ENCODE measurements at regions not wholly inside any gene's neighbourhood (a gene's known extent, or its start where the extent isn't known, plus 50 kb on each side); places are given as distances from the start of the nearest gene placed in this dataset.

- no peak for DNase-seq
- Histone ChIP-seq H3K36me3 (ENCODE audit: insufficient read depth, low read length) (no peaks in the 10 kb centered on the region), H3K9ac (ENCODE audit: low read depth, low read length) (no peak overlapping the region), H3K27ac (ENCODE audit: low read length) (no peak overlapping the region), H2AFZ (ENCODE audit: low read depth, low read length) (no peak overlapping the region), H3K27me3 (ENCODE audit: insufficient read depth, low read length, poor library complexity) (no peaks in the 10 kb centered on the region), H3K79me2 (ENCODE audit: insufficient read depth, low read length) (no peaks in the 10 kb centered on the region), H3K4me1 (ENCODE audit: insufficient read depth, low read length) (no peaks in the 10 kb centered on the region), H3K4me3 (ENCODE audit: low read depth in 1 of 2, low read length in 2 of 2) (no peak overlapping the region), H4K20me1 (ENCODE audit: insufficient read depth, low read length) (no peaks in the 10 kb centered on the region), H3K4me2 (ENCODE audit: insufficient read depth, low read length) (no peak overlapping the region), H3K9me3 (ENCODE audit: insufficient read depth, low read length, severe bottlenecking) (no peaks in the 10 kb centered on the region)
- TF ChIP-seq CTCF (IDR thresholded peaks at IDR 0.05; ENCODE audit: borderline replicate concordance, extremely low read depth, low read length, poor library complexity, severe bottlenecking) (no peak), EZH2 (IDR thresholded peaks at IDR 0.05; ENCODE audit: borderline replicate concordance, low read depth, low read length, severe bottlenecking) (no peak)
- ATAC-seq (ENCODE audit: insufficient read depth, low read depth) = no peak
Measured at GRCh38 chr5:160961761-160962160, 109.8 kb upstream of the ATP10B start.

DNA sequence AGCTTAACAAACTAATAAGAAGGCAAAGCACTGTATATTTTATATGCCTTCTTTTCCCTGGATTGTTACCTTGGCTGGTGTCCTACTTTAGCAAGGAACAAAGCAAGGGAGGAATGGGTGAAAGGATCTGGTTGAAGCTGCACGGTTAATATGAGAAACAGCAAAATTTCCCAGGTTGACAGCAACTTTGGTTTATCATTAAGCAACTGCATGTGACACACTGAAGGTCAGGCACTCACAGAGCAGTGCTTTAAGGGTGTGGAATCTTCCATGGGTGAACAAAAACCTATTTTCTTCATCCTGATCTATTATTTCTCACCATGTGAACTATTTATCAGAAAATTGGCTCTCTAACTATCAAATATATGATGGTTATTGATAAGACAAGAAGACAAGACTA lies 109.0 kb upstream of the ATP10B start:
- no peak for ATAC-seq (ENCODE audit: insufficient read depth, low read depth)

GRCh38 chr5:160960592-160960991 lies 108.6 kb upstream of the ATP10B start:
- H3K4me1 ChIP-seq (ENCODE audit: insufficient read depth, low read length) = no peaks in the 10 kb centered on the region
- H3K4me3 ChIP-seq (ENCODE audit: low read depth in 1 of 2, low read length in 2 of 2) = no peak overlapping the region
- H3K9me3 ChIP-seq (ENCODE audit: insufficient read depth, low read length, severe bottlenecking) = no peaks in the 10 kb centered on the region
- no peaks in the 10 kb centered on the region for H3K27me3 ChIP-seq (ENCODE audit: insufficient read depth, low read length, poor library complexity)
- H3K27ac ChIP-seq (ENCODE audit: low read length) = no peak overlapping the region
- ATAC-seq (ENCODE audit: insufficient read depth, low read depth) (no peak), DNase-seq (no peak)
- no peak overlapping the region for H2AFZ ChIP-seq (ENCODE audit: low read depth, low read length)
- H4K20me1 ChIP-seq (ENCODE audit: insufficient read depth, low read length) = no peaks in the 10 kb centered on the region
- H3K4me2 ChIP-seq (ENCODE audit: insufficient read depth, low read length) = no peak overlapping the region
- no peak for TF ChIP-seq EZH2 (IDR thresholded peaks at IDR 0.05; ENCODE audit: borderline replicate concordance, low read depth, low read length, severe bottlenecking)
- no peak for TF ChIP-seq CTCF (IDR thresholded peaks at IDR 0.05; ENCODE audit: borderline replicate concordance, extremely low read depth, low read length, poor library complexity, severe bottlenecking)
- no peaks in the 10 kb centered on the region for H3K36me3 ChIP-seq (ENCODE audit: insufficient read depth, low read length)
- no peak overlapping the region for H3K9ac ChIP-seq (ENCODE audit: low read depth, low read length)
- no peaks in the 10 kb centered on the region for H3K79me2 ChIP-seq (ENCODE audit: insufficient read depth, low read length)

More for the DNA sequence above, 109.0 kb upstream of the ATP10B start:
- Histone ChIP-seq H3K27ac (ENCODE audit: low read length) (no peak overlapping the region), H3K79me2 (ENCODE audit: insufficient read depth, low read length) (no peaks in the 10 kb centered on the region), H3K4me3 (ENCODE audit: low read depth in 1 of 2, low read length in 2 of 2) (no peak overlapping the region), H4K20me1 (ENCODE audit: insufficient read depth, low read length) (no peaks in the 10 kb centered on the region), H3K9me3 (ENCODE audit: insufficient read depth, low read length, severe bottlenecking) (no peaks in the 10 kb centered on the region), H2AFZ (ENCODE audit: low read depth, low read length) (no peak overlapping the region), H3K4me1 (ENCODE audit: insufficient read depth, low read length) (no peaks in the 10 kb centered on the region), H3K9ac (ENCODE audit: low read depth, low read length) (no peak overlapping the region), H3K36me3 (ENCODE audit: insufficient read depth, low read length) (no peaks in the 10 kb centered on the region), H3K4me2 (ENCODE audit: insufficient read depth, low read length) (no peak overlapping the region), H3K27me3 (ENCODE audit: insufficient read depth, low read length, poor library complexity) (no peaks in the 10 kb centered on the region)
- no peak for DNase-seq
- TF ChIP-seq EZH2 (IDR thresholded peaks at IDR 0.05; ENCODE audit: borderline replicate concordance, low read depth, low read length, severe bottlenecking) (no peak), CTCF (IDR thresholded peaks at IDR 0.05; ENCODE audit: borderline replicate concordance, extremely low read depth, low read length, poor library complexity, severe bottlenecking) (no peak)

DNA sequence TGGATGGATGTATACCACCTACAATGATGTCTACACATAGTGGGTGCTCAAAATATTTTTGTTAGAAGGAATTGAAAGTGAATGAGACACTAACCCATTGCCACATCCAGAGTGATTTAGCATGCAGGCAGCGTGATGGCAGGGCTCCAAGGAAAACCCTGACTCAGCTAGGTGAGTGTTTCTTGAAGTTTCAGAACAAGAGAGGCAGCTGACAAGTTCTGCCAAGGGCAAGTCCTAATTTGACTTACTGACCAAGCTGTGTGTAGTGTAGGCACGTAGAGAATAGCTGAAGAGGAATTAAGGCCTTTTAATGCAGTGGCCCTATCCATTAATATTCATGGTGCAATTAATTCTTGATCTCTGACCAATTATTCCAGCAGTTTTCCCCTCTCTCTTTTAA lies 107.8 kb upstream of the ATP10B start:
- no peak overlapping the region for H3K4me2 ChIP-seq (ENCODE audit: insufficient read depth, low read length)
- no peaks in the 10 kb centered on the region for H3K27me3 ChIP-seq (ENCODE audit: insufficient read depth, low read length, poor library complexity)
- H3K36me3 ChIP-seq (ENCODE audit: insufficient read depth, low read length) = no peaks in the 10 kb centered on the region
- no peaks in the 10 kb centered on the region for H3K4me1 ChIP-seq (ENCODE audit: insufficient read depth, low read length)
- no peak for TF ChIP-seq EZH2 (IDR thresholded peaks at IDR 0.05; ENCODE audit: borderline replicate concordance, low read depth, low read length, severe bottlenecking)
- no peak for TF ChIP-seq CTCF (IDR thresholded peaks at IDR 0.05; ENCODE audit: borderline replicate concordance, extremely low read depth, low read length, poor library complexity, severe bottlenecking)
- H3K79me2 ChIP-seq (ENCODE audit: insufficient read depth, low read length) = no peaks in the 10 kb centered on the region
- H3K9ac ChIP-seq (ENCODE audit: low read depth, low read length) = no peak overlapping the region
- no peaks in the 10 kb centered on the region for H3K9me3 ChIP-seq (ENCODE audit: insufficient read depth, low read length, severe bottlenecking)
- ATAC-seq (ENCODE audit: insufficient read depth, low read depth) (no peak), DNase-seq (no peak)
- H2AFZ ChIP-seq (ENCODE audit: low read depth, low read length) = no peak overlapping the region
- H4K20me1 ChIP-seq (ENCODE audit: insufficient read depth, low read length) = no peaks in the 10 kb centered on the region
- H3K27ac ChIP-seq (ENCODE audit: low read length) = no peak overlapping the region
- no peak overlapping the region for H3K4me3 ChIP-seq (ENCODE audit: low read depth in 1 of 2, low read length in 2 of 2)

Measured in DND-41 (cell line).